ENCODE measurements at regions not wholly inside any gene's neighbourhood (a gene's known extent, or its start where the extent isn't known, plus 50 kb on each side); places are given as distances from the start of the nearest gene placed in this dataset.

DNA sequence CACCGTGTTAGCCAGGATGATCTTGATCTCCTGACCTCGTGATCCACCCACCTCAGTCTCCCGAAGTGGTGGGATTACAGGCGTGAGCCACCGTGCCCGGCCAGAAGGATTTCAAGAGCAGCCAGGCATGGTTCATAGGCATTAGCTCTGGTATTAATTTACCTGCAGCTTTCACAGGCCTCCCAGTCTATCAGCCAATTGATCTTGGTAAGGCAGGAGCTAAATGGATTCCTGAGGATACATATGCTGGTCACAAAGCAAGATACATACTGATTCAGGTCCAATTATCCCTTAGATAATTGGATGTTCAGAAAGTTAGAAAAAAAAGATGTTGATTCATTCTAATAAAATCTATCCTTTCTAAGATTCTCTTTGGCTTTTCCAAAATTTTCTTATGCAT lies 487.1 kb downstream of the TLE1 start:
- TF ChIP-seq, protein P1, sequence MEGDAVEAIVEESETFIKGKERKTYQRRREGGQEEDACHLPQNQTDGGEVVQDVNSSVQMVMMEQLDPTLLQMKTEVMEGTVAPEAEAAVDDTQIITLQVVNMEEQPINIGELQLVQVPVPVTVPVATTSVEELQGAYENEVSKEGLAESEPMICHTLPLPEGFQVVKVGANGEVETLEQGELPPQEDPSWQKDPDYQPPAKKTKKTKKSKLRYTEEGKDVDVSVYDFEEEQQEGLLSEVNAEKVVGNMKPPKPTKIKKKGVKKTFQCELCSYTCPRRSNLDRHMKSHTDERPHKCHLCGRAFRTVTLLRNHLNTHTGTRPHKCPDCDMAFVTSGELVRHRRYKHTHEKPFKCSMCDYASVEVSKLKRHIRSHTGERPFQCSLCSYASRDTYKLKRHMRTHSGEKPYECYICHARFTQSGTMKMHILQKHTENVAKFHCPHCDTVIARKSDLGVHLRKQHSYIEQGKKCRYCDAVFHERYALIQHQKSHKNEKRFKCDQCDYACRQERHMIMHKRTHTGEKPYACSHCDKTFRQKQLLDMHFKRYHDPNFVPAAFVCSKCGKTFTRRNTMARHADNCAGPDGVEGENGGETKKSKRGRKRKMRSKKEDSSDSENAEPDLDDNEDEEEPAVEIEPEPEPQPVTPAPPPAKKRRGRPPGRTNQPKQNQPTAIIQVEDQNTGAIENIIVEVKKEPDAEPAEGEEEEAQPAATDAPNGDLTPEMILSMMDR (IDR thresholded peaks at IDR 0.05; ENCODE audit: extremely low read depth in 1 of 2, insufficient read depth in 1 of 2, low read depth in 1 of 2, low read length in 2 of 2), result no peak
- TF ChIP-seq POLR2AphosphoS5 (IDR thresholded peaks at IDR 0.05; ENCODE audit: insufficient read depth, low read depth, low read length) (no peak), EZH2 (IDR thresholded peaks at IDR 0.05; ENCODE audit: borderline replicate concordance, low read depth, low read length, severe bottlenecking) (no peak), POLR2A (IDR thresholded peaks at IDR 0.05; ENCODE audit: low read depth, low read length) (no peak)
